ENCODE measurements at regions not wholly inside any gene's neighbourhood (a gene's known extent, or its start where the extent isn't known, plus 50 kb on each side); places are given as distances from the start of the nearest gene placed in this dataset.

GRCh38 chr13:111394211-111394922 lies 73.9 kb downstream of the TEX29 start:
- no peak for DNase-seq

- DNase-seq, result no peak
These were observed 75.3 kb downstream of the TEX29 start for GRCh38 chr13:111395511-111396393.

- no peak for DNase-seq
These were observed 76.0 kb downstream of the TEX29 start for GRCh38 chr13:111396457-111396856.

GRCh38 chr13:111397202-111397880 lies 76.9 kb downstream of the TEX29 start:
- DNase-seq, result no peak

- no peak for DNase-seq
These were observed 77.8 kb downstream of the TEX29 start for GRCh38 chr13:111398196-111398595.

GRCh38 chr13:111398715-111399299 lies 78.4 kb downstream of the TEX29 start:
- no peak for DNase-seq

GRCh38 chr13:111399334-111399733 lies 78.9 kb downstream of the TEX29 start:
- DNase-seq, result no peak

- no peak for DNase-seq
These were observed 79.5 kb downstream of the TEX29 start for GRCh38 chr13:111399776-111400538.

GRCh38 chr13:111401151-111401550 lies 80.7 kb downstream of the TEX29 start:
- no peak for DNase-seq

GRCh38 chr13:111401755-111402154 lies 81.3 kb downstream of the TEX29 start:
- no peak for DNase-seq

- DNase-seq, result no peak
These were observed 82.0 kb downstream of the TEX29 start for GRCh38 chr13:111402441-111402840.

- DNase-seq, result no peak
These were observed 82.8 kb downstream of the TEX29 start for GRCh38 chr13:111403266-111403665.

- DNase-seq, result no peak
These were observed 84.3 kb downstream of the TEX29 start for GRCh38 chr13:111404746-111405145.

- no peak for DNase-seq
These were observed 86.2 kb downstream of the TEX29 start for GRCh38 chr13:111406636-111407035.

GRCh38 chr13:111407381-111408131 lies 87.1 kb downstream of the TEX29 start:
- DNase-seq, result no peak

- DNase-seq, result no peak
These were observed 89.0 kb downstream of the TEX29 start for GRCh38 chr13:111409413-111409812.

- no peak for DNase-seq
These were observed 90.0 kb downstream of the TEX29 start for GRCh38 chr13:111410232-111411021.

- no peak for DNase-seq
These were observed 90.9 kb downstream of the TEX29 start for GRCh38 chr13:111411151-111411858.

GRCh38 chr13:111411919-111412650 lies 91.6 kb downstream of the TEX29 start:
- no peak for DNase-seq

Measured in HCEC 1CT (cell line).